Psoas muscle (tissue), 7 donors: ENCODE measurements at regions not wholly inside any gene's neighbourhood (a gene's known extent, or its start where the extent isn't known, plus 50 kb on each side); places are given as distances from the start of the nearest gene placed in this dataset.

ENCODE experiments used
- ATAC-seq, 4 donors: fragments of 200-7000 bp; cut with Tn5 transposase; one replicate each; pipeline ENCODE4 v1.9.1; 2020; ENCODE audit warnings: moderate library complexity in 3 of 4, mild to moderate bottlenecking in 2 of 4
- DNase-seq, 2 donors: peaks; one replicate each; pipeline ENCODE4 v3.0.0-alpha.2; 2020
- H3K27ac ChIP-seq: fragments of 200-600 bp; one replicate; pipeline ENCODE4 v1.8.0; 2022
- H3K27me3 ChIP-seq, 3 donors: fragments of 200-600 bp in 1 of 3; one replicate each; pipeline versions ENCODE4 v1.6.1 to v1.8.0; 2013 to 2022; ENCODE audit warnings: low read length in 2 of 3, mild to moderate bottlenecking in 2 of 3, moderate library complexity in 1 of 3; ENCODE audit not compliant: insufficient read depth in 3 of 3
- H3K36me3 ChIP-seq, 2 donors: fragments of 200-600 bp in 1 of 2; one replicate each; pipeline versions ENCODE4 v1.6.1 to v1.8.0; 2013 to 2022; ENCODE audit warnings: low read depth in 1 of 2, mild to moderate bottlenecking in 1 of 2, moderate library complexity in 1 of 2; ENCODE audit not compliant: insufficient read depth in 1 of 2
- H3K4me1 ChIP-seq: fragments of 200-600 bp; one replicate; pipeline ENCODE4 v1.8.0; 2022
- H3K4me3 ChIP-seq: fragments of 200-600 bp; one replicate; pipeline ENCODE4 v1.8.0; 2022; ENCODE audit warnings: mild to moderate bottlenecking
- H3K9me3 ChIP-seq: fragments of 200-600 bp; one replicate; pipeline ENCODE4 v1.8.0; 2022
- CTCF ChIP-seq: fragments of 200-600 bp; IDR thresholded peaks from one replicate; pipeline ENCODE4 v1.8.0; 2022; ENCODE audit warnings: antibody characterized with exemption
- WGBS, 3 donors: extraction: QIAGEN DNeasy Blood & Tissue Kit; methylation state at CpG; one replicate each; pipeline versions ENCODE4 v1.1.6 to v1.1.7; 2013; 5-methylcytosine and 5-hydroxymethylcytosine counted together
- intact Hi-C, 2 donors: fragments of 100-400 bp; cut with DNase I; formaldehyde crosslinking; loops; one replicate each; pipeline versions ENCODE4 v1.11.0 to v1.14.2; 2022
- donor health status: healthy with polysubstance abuse.
- donor health status: DM: no; HTN: no; CAD: no; lungs with moderate emphysema.
- donor health status: Bipolar disorder and iron deficiency.
- donor health status: healthy.
- donor health status: DM: yes; HTN: yes; CAD: no.
- donor health status: DM: no; HTN: no; CAD: no.
- donor health status: DM: yes; HTN: yes; CAD: no.

- Histone ChIP-seq H3K27ac (no peak overlapping the region), H3K27me3 (no peaks in the 10 kb centered on the region)
Observed at GRCh38 chr11:112719736-112720525, 241.3 kb upstream of the NCAM1 start.

GRCh38 chr11:112722148-112722547 lies 239.1 kb upstream of the NCAM1 start:
- Histone ChIP-seq H3K27ac (no peak overlapping the region), H3K4me3 (no peak overlapping the region), H3K9me3 (no peaks in the 10 kb centered on the region), H3K4me1 (no peaks in the 10 kb centered on the region), H3K27me3 (peaks cover 0 to under 1% (median 0%) of the 10 kb centered on the region in 3 donors), H3K36me3 (no peaks in the 10 kb centered on the region)
- WGBS, 3 donors, result 80 to 89% (median 83%) methylated on average over 2 of the region's 2 CpGs
- ATAC-seq, result no peak
- intact Hi-C loops, result no loop called here
- DNase-seq, result no peak
- TF ChIP-seq CTCF, result no peak

More at GRCh38 chr11:112719736-112720525, 241.3 kb upstream of the NCAM1 start:
- Histone ChIP-seq H3K4me1 (no peaks in the 10 kb centered on the region), H3K36me3 (no peaks in the 10 kb centered on the region), H3K9me3 (no peaks in the 10 kb centered on the region), H3K4me3 (no peak overlapping the region)
- DNase-seq (no peak), ATAC-seq (no peak)
- TF ChIP-seq CTCF, result no peak
- intact Hi-C loops, result no loop called here
- WGBS, 3 donors, result 79 to 92% (median 83%) methylated on average over 11 of the region's 11 CpGs

- Histone ChIP-seq H3K4me3 (no peak overlapping the region), H3K36me3 (no peaks in the 10 kb centered on the region), H3K4me1 (no peaks in the 10 kb centered on the region), H3K27me3 (peaks cover 0 to 6% (median 0%) of the 10 kb centered on the region in 3 donors), H3K27ac (no peak overlapping the region), H3K9me3 (no peaks in the 10 kb centered on the region)
- no peak for TF ChIP-seq CTCF
- ATAC-seq (no peak), DNase-seq (no peak)
- intact Hi-C loops, result no loop called here
- WGBS, 3 donors, result 84 to 92% (median 90%) methylated on average over 4 of the region's 4 CpGs
Observed at GRCh38 chr11:112722876-112723275, 238.3 kb upstream of the NCAM1 start.

- H3K27ac ChIP-seq, result no peak overlapping the region
- no peak for TF ChIP-seq CTCF
- DNase-seq (no peak), ATAC-seq (no peak)
- no peaks in the 10 kb centered on the region for H3K4me1 ChIP-seq
- no peaks in the 10 kb centered on the region for H3K36me3 ChIP-seq
- H3K27me3 ChIP-seq, result peaks cover 0 to 6% (median 0%) of the 10 kb centered on the region in 3 donors
- no peaks in the 10 kb centered on the region for H3K9me3 ChIP-seq
- H3K4me3 ChIP-seq, result no peak overlapping the region
- intact Hi-C loops, result no loop called here
- 78 to 79% (median 78%) methylated on average over 13 of the region's 13 CpGs for WGBS, 3 donors
Observed at GRCh38 chr11:112723676-112724495, 237.3 kb upstream of the NCAM1 start.
